GM12878 (cell line): ENCODE measurements at regions not wholly inside any gene's neighbourhood (a gene's known extent, or its start where the extent isn't known, plus 50 kb on each side); places are given as distances from the start of the nearest gene placed in this dataset.
A peak's percentile ranks its signal among the peaks of the same experiment; 100 is the strongest.

Experiments used
- ATAC-seq: fragments of 200-7000 bp; cut with Tn5 transposase; 3 replicates; pipeline ENCODE4 v1.9.1; 2020; ENCODE audit warnings: mild to moderate bottlenecking, moderate library complexity
- BruUV-seq: library from RNA; stranded (reverse); fragments of 400-500 nt; replicated peaks from 2 replicates; lab custom pipeline; 2021; lab: Mats Ljungman, UMichigan
- CTCF ChIA-PET: fragments of 300-600 bp; sonication (Branson Sonifier 250); formaldehyde crosslinking; extraction: SDS; loops from one replicate; lab custom pipeline; 2021; ENCODE audit warnings: inconsistent platforms; lab: Yijun Ruan, JAX
- POLR2A ChIA-PET: fragments of 350-600 bp; formaldehyde crosslinking; extraction: SDS; loops from one replicate; lab custom pipeline; 2021; ENCODE audit warnings: inconsistent platforms; lab: Charles Lee
- RAD21 ChIA-PET: fragments of 300-600 bp; sonication (Branson Sonifier 250); formaldehyde crosslinking; loops from one replicate; lab custom pipeline; 2023; ENCODE audit warnings: antibody characterized with exemption; ENCODE audit not compliant: unreplicated experiment; lab: Charles Lee
- SMC1A ChIA-PET: fragments of 300-600 bp; sonication (Branson Sonifier 250); formaldehyde crosslinking; loops from one replicate; lab custom pipeline; 2023; ENCODE audit not compliant: unreplicated experiment, uncharacterized antibody; lab: Charles Lee
- DNase-seq: peaks from one replicate; pipeline ENCODE4 v3.0.0-alpha.2; 2011; ENCODE audit warnings: low read depth, low spot score
- FAIRE-seq: peaks from 3 replicates; lab custom pipeline; 2011; peaks lifted over from hg19 to GRCh38; lab: Jason Lieb, UNC
- H2AFZ ChIP-seq: 2 replicates; pipeline ENCODE4 v1.6.0; 2011; ENCODE audit warnings: low read depth, low read length, control low read depth; ENCODE audit not compliant: control insufficient read depth
- H3K27ac ChIP-seq: 2 replicates; pipeline ENCODE4 v1.5.1; 2011; ENCODE audit warnings: control low read depth; ENCODE audit not compliant: control insufficient read depth, insufficient read depth
- H3K27me3 ChIP-seq, 2 experiments: replicated peaks in 1 of 2; 2 replicates each; pipeline versions ENCODE4 v1.6.0 to v1.6.1; 2011; ENCODE audit warnings: low read length in 1 of 2; ENCODE audit not compliant: control insufficient read depth in 2 of 2, insufficient read depth in 2 of 2
- H3K36me3 ChIP-seq, 2 experiments: 2 replicates each; pipeline ENCODE4 v1.5.1; 2011; ENCODE audit warnings: low read length in 1 of 2; ENCODE audit not compliant: control insufficient read depth in 2 of 2, insufficient read depth in 2 of 2
- H3K4me1 ChIP-seq: 2 replicates; pipeline ENCODE4 v1.6.1; 2011; ENCODE audit warnings: mild to moderate bottlenecking, low read length, moderate library complexity, mixed read lengths; ENCODE audit not compliant: control insufficient read depth, insufficient read depth
- H3K4me2 ChIP-seq: 2 replicates; pipeline ENCODE4 v1.6.0; 2011; ENCODE audit warnings: control low read depth; ENCODE audit not compliant: control insufficient read depth, insufficient read depth
- H3K4me3 ChIP-seq: fragments of 200-600 bp; sonication (generic); 2 replicates; pipeline ENCODE4 v1.5.1; 2016
- H3K79me2 ChIP-seq: 2 replicates; pipeline ENCODE4 v1.6.0; 2011; ENCODE audit warnings: low read length; ENCODE audit not compliant: control insufficient read depth, insufficient read depth
- H3K9ac ChIP-seq: 2 replicates; pipeline ENCODE4 v1.8.0; 2011; ENCODE audit warnings: low read length, control low read depth, mixed read lengths; ENCODE audit not compliant: control insufficient read depth, insufficient read depth
- H3K9me3 ChIP-seq: replicated peaks from 3 replicates; pipeline ENCODE4 v1.5.1; 2011; ENCODE audit warnings: mild to moderate bottlenecking, low read length; ENCODE audit not compliant: control insufficient read depth, insufficient read depth
- H4K20me1 ChIP-seq: 2 replicates; pipeline ENCODE4 v1.6.0; 2011; ENCODE audit not compliant: control insufficient read depth, insufficient read depth
- BCL3 ChIP-seq: IDR thresholded peaks from 2 replicates; pipeline ENCODE4 v1.6.1; 2011; ENCODE audit warnings: borderline replicate concordance, low read depth, mild to moderate bottlenecking, moderate library complexity, low read length; ENCODE audit not compliant: insufficient read depth, poor library complexity, severe bottlenecking
- CREB1 ChIP-seq: IDR thresholded peaks from 2 replicates; pipeline ENCODE4 v1.6.1; 2012; ENCODE audit warnings: low read depth, mild to moderate bottlenecking, inconsistent platforms
- MEF2A ChIP-seq: IDR thresholded peaks from 2 replicates; pipeline ENCODE4 v1.6.1; 2011; ENCODE audit warnings: low read depth, mild to moderate bottlenecking, low read length, moderate library complexity; ENCODE audit not compliant: insufficient read depth
- MTA3 ChIP-seq: IDR thresholded peaks from 2 replicates; pipeline ENCODE4 v1.6.1; 2012; ENCODE audit warnings: low read length, inconsistent platforms, borderline replicate concordance
- MYB ChIP-seq: fragments of 150-350 bp; IDR thresholded peaks from 2 replicates; pipeline ENCODE4 v1.6.1; 2014; ENCODE audit warnings: mild to moderate bottlenecking, low read depth, low read length, borderline replicate concordance
- RFX5 ChIP-seq: IDR thresholded peaks from 2 replicates; pipeline ENCODE4 v1.6.1; 2011; ENCODE audit warnings: low read depth, low read length, improper control_type of control experiment
- RUNX3 ChIP-seq: IDR thresholded peaks from 2 replicates; pipeline ENCODE4 v1.6.1; 2012; ENCODE audit warnings: low read length, inconsistent platforms
- SREBF2 ChIP-seq: IDR thresholded peaks from 2 replicates; pipeline ENCODE4 v1.6.1; 2012; ENCODE audit warnings: mild to moderate bottlenecking, low read length
- USF1 ChIP-seq: IDR thresholded peaks from 2 replicates; pipeline ENCODE4 v1.6.1; 2011; ENCODE audit warnings: borderline replicate concordance, low read depth, mild to moderate bottlenecking, moderate library complexity, mixed read lengths, low read length; ENCODE audit not compliant: insufficient read depth; ENCODE audit errors: extremely low read length
- ZBTB33 ChIP-seq: fragments of 450-650 bp; IDR thresholded peaks from 2 replicates; pipeline ENCODE4 v1.6.1; 2017; ENCODE audit warnings: mild to moderate bottlenecking
- WGBS: methylation state at CpG from one replicate; pipeline ENCODE4 v1.1.6; 2016; ENCODE audit warnings: low lambda C conversion rate; ENCODE audit not compliant: insufficient replicate concordance, insufficient coverage; ENCODE audit errors: missing lambda C conversion rate; 5-methylcytosine and 5-hydroxymethylcytosine counted together
- in situ Hi-C: fragments of 300-500 bp; cut with MboI; formaldehyde crosslinking; loops from 9 replicates; pipeline ENCODE4 v1.14.3; 2018; ENCODE audit warnings: mixed read lengths
- intact Hi-C: fragments of 100-400 bp; cut with micrococcal nuclease; formaldehyde crosslinking; loops from one replicate; pipeline ENCODE4 v1.14.2; 2022; ENCODE audit not compliant: unreplicated experiment
- TF ChIP-seq, protein P1 (sequence below): IDR thresholded peaks from 2 replicates; pipeline ENCODE4 v1.6.1; 2011; ENCODE audit warnings: mild to moderate bottlenecking, low read depth, low read length, moderate library complexity; ENCODE audit not compliant: insufficient replicate concordance
- TF ChIP-seq, protein P2 (sequence below): fragments of 450-650 bp; conservative IDR thresholded peaks from 2 replicates; pipeline ENCODE4 v1.6.1; 2017; ENCODE audit warnings: mild to moderate bottlenecking, moderate library complexity
- TF ChIP-seq, protein P3 (sequence below): fragments of 450-650 bp; IDR thresholded peaks from 2 replicates; pipeline ENCODE4 v1.6.1; 2018; ENCODE audit warnings: mild to moderate bottlenecking, low read depth, moderate library complexity; ENCODE audit not compliant: partially characterized antibody

GRCh38 chr6:63418741-63419140 is 99.0 kb upstream of the LGSN start:
- Histone ChIP-seq H3K9me3 (no peaks in the 10 kb centered on the region), H3K79me2 (no peaks in the 10 kb centered on the region), H3K4me2 (no peak overlapping the region), H3K36me3 (no peaks in the 10 kb centered on the region), H2AFZ (peak overlapping the region; percentile 39), H3K27me3 (no peaks in the 10 kb centered on the region), H3K9ac (no peak overlapping the region), H3K4me3 (no peak overlapping the region), H3K27ac (no peak overlapping the region), H4K20me1 (no peaks in the 10 kb centered on the region), H3K4me1 (peaks cover 7% of the 10 kb centered on the region; the same call in 1 of the 2 replicates)
- 0% methylated on average over 1 of the region's 1 CpG for WGBS
- RAD21 ChIA-PET: interaction anchor here (0.8 kb wide), 1 partner anchor 66 kb away, joined by 4 read pairs; no protein-coding TSS in a partner anchor
- FAIRE-seq: no peak
- intact Hi-C loops: no loop called here
- SMC1A ChIA-PET: interaction anchor here (0.6 to 1.5 kb wide), 2 partner anchors 28 to 100 kb away, joined by 3 to 4 read pairs; no protein-coding TSS in a partner anchor
- DNase-seq: no peak
- ATAC-seq: no peak; the same call in 1 of the 3 replicates
- no TSS peak for BruUV-seq
- in situ Hi-C loops: no loop called here
- no peak for TF ChIP-seq SREBF2
- TF ChIP-seq MEF2A: no peak
- TF ChIP-seq, protein P1, sequence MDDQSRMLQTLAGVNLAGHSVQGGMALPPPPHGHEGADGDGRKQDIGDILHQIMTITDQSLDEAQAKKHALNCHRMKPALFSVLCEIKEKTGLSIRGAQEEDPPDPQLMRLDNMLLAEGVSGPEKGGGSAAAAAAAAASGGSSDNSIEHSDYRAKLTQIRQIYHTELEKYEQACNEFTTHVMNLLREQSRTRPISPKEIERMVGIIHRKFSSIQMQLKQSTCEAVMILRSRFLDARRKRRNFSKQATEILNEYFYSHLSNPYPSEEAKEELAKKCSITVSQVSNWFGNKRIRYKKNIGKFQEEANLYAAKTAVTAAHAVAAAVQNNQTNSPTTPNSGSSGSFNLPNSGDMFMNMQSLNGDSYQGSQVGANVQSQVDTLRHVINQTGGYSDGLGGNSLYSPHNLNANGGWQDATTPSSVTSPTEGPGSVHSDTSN: no peak
- TF ChIP-seq, protein P2, sequence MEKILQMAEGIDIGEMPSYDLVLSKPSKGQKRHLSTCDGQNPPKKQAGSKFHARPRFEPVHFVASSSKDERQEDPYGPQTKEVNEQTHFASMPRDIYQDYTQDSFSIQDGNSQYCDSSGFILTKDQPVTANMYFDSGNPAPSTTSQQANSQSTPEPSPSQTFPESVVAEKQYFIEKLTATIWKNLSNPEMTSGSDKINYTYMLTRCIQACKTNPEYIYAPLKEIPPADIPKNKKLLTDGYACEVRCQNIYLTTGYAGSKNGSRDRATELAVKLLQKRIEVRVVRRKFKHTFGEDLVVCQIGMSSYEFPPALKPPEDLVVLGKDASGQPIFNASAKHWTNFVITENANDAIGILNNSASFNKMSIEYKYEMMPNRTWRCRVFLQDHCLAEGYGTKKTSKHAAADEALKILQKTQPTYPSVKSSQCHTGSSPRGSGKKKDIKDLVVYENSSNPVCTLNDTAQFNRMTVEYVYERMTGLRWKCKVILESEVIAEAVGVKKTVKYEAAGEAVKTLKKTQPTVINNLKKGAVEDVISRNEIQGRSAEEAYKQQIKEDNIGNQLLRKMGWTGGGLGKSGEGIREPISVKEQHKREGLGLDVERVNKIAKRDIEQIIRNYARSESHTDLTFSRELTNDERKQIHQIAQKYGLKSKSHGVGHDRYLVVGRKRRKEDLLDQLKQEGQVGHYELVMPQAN: no peak
- TF ChIP-seq, protein P3, sequence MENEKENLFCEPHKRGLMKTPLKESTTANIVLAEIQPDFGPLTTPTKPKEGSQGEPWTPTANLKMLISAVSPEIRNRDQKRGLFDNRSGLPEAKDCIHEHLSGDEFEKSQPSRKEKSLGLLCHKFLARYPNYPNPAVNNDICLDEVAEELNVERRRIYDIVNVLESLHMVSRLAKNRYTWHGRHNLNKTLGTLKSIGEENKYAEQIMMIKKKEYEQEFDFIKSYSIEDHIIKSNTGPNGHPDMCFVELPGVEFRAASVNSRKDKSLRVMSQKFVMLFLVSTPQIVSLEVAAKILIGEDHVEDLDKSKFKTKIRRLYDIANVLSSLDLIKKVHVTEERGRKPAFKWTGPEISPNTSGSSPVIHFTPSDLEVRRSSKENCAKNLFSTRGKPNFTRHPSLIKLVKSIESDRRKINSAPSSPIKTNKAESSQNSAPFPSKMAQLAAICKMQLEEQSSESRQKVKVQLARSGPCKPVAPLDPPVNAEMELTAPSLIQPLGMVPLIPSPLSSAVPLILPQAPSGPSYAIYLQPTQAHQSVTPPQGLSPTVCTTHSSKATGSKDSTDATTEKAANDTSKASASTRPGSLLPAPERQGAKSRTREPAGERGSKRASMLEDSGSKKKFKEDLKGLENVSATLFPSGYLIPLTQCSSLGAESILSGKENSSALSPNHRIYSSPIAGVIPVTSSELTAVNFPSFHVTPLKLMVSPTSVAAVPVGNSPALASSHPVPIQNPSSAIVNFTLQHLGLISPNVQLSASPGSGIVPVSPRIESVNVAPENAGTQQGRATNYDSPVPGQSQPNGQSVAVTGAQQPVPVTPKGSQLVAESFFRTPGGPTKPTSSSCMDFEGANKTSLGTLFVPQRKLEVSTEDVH: no peak
- TF ChIP-seq CREB1: no peak
- no peak for TF ChIP-seq ZBTB33
- TF ChIP-seq BCL3: no peak
- no peak for TF ChIP-seq RUNX3
- TF ChIP-seq MYB: no peak
- no peak for TF ChIP-seq RFX5
- TF ChIP-seq USF1: no peak
- TF ChIP-seq MTA3: no peak
- POLR2A ChIA-PET: no interaction called here
- CTCF ChIA-PET: interaction anchor here (1.3 kb wide), 1 partner anchor 66 kb away, joined by 4 read pairs; no protein-coding TSS in a partner anchor
